HFF-Myc (cell line): ENCODE measurements at regions not wholly inside any gene's neighbourhood (a gene's known extent, or its start where the extent isn't known, plus 50 kb on each side); places are given as distances from the start of the nearest gene placed in this dataset.

Experiments
- DNase-seq: peaks from one replicate; pipeline ENCODE4 v3.0.0-alpha.2; 2011; ENCODE audit warnings: low read depth; ENCODE audit errors: extremely low read depth
- H3K4me3 ChIP-seq: replicated peaks from 2 replicates; pipeline ENCODE4 v1.5.1; 2011; ENCODE audit warnings: low read depth, mild to moderate bottlenecking, control low read depth, low read length
- TF ChIP-seq, protein P1 (sequence below): IDR thresholded peaks from 2 replicates; pipeline ENCODE4 v1.5.1; 2012; ENCODE audit warnings: mild to moderate bottlenecking, low read depth, low read length, control low read depth; ENCODE audit errors: missing control alignments

DNA sequence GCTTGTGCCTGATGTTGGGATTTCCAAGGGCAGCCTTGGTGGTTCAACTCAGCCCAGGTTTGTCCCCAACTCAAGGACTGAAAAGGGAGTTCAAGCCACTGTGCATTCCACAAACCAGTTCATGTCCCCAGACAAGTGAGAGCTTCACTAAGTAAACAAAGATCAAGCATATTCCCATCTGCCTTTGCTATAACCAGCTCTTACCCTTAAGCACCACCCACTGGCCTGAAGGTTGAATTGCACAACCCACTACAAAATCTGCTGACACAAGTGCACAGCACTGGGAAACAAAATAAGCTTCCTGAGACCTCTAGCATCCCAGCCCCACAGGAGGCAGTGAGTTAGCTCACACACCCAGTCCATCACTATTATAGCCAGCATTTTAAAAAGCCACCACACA is 516.7 kb downstream of the NR4A2 start:
- no peak for DNase-seq
- TF ChIP-seq, protein P1, sequence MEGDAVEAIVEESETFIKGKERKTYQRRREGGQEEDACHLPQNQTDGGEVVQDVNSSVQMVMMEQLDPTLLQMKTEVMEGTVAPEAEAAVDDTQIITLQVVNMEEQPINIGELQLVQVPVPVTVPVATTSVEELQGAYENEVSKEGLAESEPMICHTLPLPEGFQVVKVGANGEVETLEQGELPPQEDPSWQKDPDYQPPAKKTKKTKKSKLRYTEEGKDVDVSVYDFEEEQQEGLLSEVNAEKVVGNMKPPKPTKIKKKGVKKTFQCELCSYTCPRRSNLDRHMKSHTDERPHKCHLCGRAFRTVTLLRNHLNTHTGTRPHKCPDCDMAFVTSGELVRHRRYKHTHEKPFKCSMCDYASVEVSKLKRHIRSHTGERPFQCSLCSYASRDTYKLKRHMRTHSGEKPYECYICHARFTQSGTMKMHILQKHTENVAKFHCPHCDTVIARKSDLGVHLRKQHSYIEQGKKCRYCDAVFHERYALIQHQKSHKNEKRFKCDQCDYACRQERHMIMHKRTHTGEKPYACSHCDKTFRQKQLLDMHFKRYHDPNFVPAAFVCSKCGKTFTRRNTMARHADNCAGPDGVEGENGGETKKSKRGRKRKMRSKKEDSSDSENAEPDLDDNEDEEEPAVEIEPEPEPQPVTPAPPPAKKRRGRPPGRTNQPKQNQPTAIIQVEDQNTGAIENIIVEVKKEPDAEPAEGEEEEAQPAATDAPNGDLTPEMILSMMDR: no peak
- H3K4me3 ChIP-seq: no peak overlapping the region

- DNase-seq: no peak
- TF ChIP-seq, protein P1: no peak
- no peak overlapping the region for H3K4me3 ChIP-seq
Measured at GRCh38 chr2:155815275-155815674, 517.2 kb downstream of the NR4A2 start.

DNA sequence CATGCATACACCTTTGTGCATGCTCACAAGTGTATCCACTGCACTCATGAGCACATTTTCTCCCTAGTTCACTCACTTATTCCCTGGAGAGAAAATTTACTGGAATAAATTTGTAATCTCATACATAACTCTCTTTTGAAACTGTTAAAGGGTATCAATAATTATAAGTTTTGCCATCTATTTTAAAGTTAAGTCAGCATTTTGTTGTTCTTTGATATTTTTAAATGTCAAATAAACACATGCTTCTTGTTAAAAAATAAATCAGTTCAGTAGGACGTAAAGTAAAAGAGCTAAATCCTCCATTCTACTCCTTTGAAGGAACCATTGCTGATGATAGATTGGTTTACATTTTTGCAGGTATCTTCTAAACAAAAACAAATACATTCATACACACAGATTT is 522.1 kb downstream of the NR4A2 start:
- TF ChIP-seq, protein P1: no peak
- no peak overlapping the region for H3K4me3 ChIP-seq
- DNase-seq: no peak

- TF ChIP-seq, protein P1: no peak
- no peak overlapping the region for H3K4me3 ChIP-seq
- DNase-seq: no peak
Measured at GRCh38 chr2:155802888-155803287, 529.6 kb downstream of the NR4A2 start.

DNA sequence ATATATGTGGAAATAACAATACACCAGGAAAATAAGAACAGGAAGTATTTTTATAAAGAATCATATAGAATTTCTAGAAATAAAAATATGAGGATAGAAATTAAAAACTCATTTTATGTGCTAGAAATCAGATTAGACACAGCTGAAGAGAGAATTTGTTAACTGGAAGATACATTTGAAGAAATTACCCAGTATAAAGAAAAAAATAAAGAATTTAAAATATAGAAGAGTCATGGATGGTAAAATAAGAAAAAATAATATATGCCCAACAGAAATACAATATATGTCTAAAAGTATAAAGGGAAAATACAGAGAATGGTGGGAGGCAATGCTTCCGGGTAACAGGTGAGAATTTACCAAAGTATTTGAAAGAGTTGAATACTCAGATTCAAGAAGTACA is 539.9 kb downstream of the NR4A2 start:
- no peak overlapping the region for H3K4me3 ChIP-seq
- DNase-seq: no peak
- TF ChIP-seq, protein P1: no peak

- TF ChIP-seq, protein P1: no peak
- H3K4me3 ChIP-seq: no peak overlapping the region
- DNase-seq: no peak
Measured at GRCh38 chr2:155770516-155770915, 562.0 kb downstream of the NR4A2 start.

GRCh38 chr2:155766342-155767115 is 566.0 kb downstream of the NR4A2 start:
- no peak overlapping the region for H3K4me3 ChIP-seq
- TF ChIP-seq, protein P1: no peak
- DNase-seq: no peak
